HEK293T (cell line): ENCODE measurements at regions not wholly inside any gene's neighbourhood (a gene's known extent, or its start where the extent isn't known, plus 50 kb on each side); places are given as distances from the start of the nearest gene placed in this dataset.

Experiments used
- BHLHE40 ChIP-seq: fragments of 450-650 bp; IDR thresholded peaks from 2 replicates; pipeline ENCODE4 v1.6.1; 2016; ENCODE audit warnings: mild to moderate bottlenecking, moderate library complexity, borderline replicate concordance
- FOXA1 ChIP-seq: fragments of 450-650 bp; IDR thresholded peaks from 2 replicates; pipeline ENCODE4 v1.6.1; 2016; ENCODE audit warnings: mild to moderate bottlenecking
- FOXK2 ChIP-seq: fragments of 450-650 bp; IDR thresholded peaks from 2 replicates; pipeline ENCODE4 v1.6.1; 2016; ENCODE audit warnings: mild to moderate bottlenecking
- FOXM1 ChIP-seq: fragments of 450-650 bp; IDR thresholded peaks from 2 replicates; pipeline ENCODE4 v1.6.1; 2017; ENCODE audit warnings: mild to moderate bottlenecking, borderline replicate concordance
- L3MBTL2 ChIP-seq: fragments of 450-650 bp; conservative IDR thresholded peaks from 2 replicates; pipeline ENCODE4 v1.6.1; 2016; ENCODE audit warnings: mild to moderate bottlenecking
- NFRKB ChIP-seq: fragments of 450-650 bp; IDR thresholded peaks from 2 replicates; pipeline ENCODE4 v1.6.1; 2016; ENCODE audit warnings: mild to moderate bottlenecking, moderate library complexity
- SP1 ChIP-seq: fragments of 450-650 bp; IDR thresholded peaks from 2 replicates; pipeline ENCODE4 v1.6.1; 2017
- TARDBP ChIP-seq: fragments of 450-650 bp; IDR thresholded peaks from 2 replicates; pipeline ENCODE4 v1.6.1; 2016
- ZNF384 ChIP-seq: fragments of 450-650 bp; IDR thresholded peaks from 2 replicates; pipeline ENCODE4 v1.6.1; 2016
- TF ChIP-seq, protein P1 (sequence below): fragments of 450-650 bp; IDR thresholded peaks from 2 replicates; pipeline ENCODE4 v1.6.1; 2016

DNA sequence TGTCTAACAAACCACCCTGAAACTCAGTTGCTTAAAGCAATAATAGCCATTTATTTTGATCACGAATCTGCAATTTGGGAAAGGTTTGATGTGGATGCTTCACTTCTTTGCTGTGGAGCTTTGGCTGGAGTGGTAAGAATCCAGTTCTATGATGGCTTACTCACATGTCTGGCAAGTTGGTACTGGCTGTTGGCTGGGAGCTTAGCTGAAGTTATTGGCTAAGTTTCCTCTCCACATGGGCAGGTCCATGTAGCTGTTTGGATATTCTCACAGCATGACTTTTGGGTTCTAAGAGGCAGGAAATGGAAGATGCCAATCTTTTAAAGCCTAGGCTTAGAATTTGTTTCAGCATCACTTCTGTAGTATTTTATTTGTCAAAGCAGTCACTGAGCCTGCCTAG is 277.6 kb upstream of the NRP1 start:
- TF ChIP-seq BHLHE40 (no peak), SP1 (no peak), NFRKB (no peak), TARDBP (no peak), FOXM1 (no peak), ZNF384 (no peak), L3MBTL2 (no peak), FOXK2 (no peak), FOXA1 (no peak)
- TF ChIP-seq, protein P1, sequence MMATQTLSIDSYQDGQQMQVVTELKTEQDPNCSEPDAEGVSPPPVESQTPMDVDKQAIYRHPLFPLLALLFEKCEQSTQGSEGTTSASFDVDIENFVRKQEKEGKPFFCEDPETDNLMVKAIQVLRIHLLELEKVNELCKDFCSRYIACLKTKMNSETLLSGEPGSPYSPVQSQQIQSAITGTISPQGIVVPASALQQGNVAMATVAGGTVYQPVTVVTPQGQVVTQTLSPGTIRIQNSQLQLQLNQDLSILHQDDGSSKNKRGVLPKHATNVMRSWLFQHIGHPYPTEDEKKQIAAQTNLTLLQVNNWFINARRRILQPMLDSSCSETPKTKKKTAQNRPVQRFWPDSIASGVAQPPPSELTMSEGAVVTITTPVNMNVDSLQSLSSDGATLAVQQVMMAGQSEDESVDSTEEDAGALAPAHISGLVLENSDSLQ: no peak
